ENCODE measurements at regions not wholly inside any gene's neighbourhood (a gene's known extent, or its start where the extent isn't known, plus 50 kb on each side); places are given as distances from the start of the nearest gene placed in this dataset.

GRCh38 chr2:17177088-17177487 lies 341.2 kb downstream of the RAD51AP2 start:
- no peak overlapping the region for H3K4me2 ChIP-seq
- no peaks in the 10 kb centered on the region for H3K36me3 ChIP-seq (replicated peaks; ENCODE audit: insufficient read depth, low read depth)
- no peaks in the 10 kb centered on the region for H4K20me1 ChIP-seq (ENCODE audit: insufficient read depth, poor library complexity, severe bottlenecking)
- H2AFZ ChIP-seq, result no peak overlapping the region
- no peaks in the 10 kb centered on the region for H3K9me2 ChIP-seq (replicated peaks; ENCODE audit: insufficient read depth)
- no peak overlapping the region for H3K27ac ChIP-seq
- H3K4me3 ChIP-seq, result no peak overlapping the region
- H3K79me2 ChIP-seq, result no peaks in the 10 kb centered on the region
- DNase-seq (ENCODE audit: low spot score), result no peak
- TF ChIP-seq EZH2 (IDR thresholded peaks at IDR 0.05; ENCODE audit: borderline replicate concordance), result no peak
- TF ChIP-seq EZH2phosphoT487 (IDR thresholded peaks at IDR 0.05; ENCODE audit: low read depth, severe bottlenecking, unreplicated experiment), result no peak
- H3K27me3 ChIP-seq, result no peaks in the 10 kb centered on the region
- no peaks in the 10 kb centered on the region for H3K9me3 ChIP-seq (ENCODE audit: low read depth)
- WGBS (ENCODE audit: low lambda C conversion rate, missing lambda C conversion rate), result 62% methylated on average over 1 of the region's 1 CpG
- no peaks in the 10 kb centered on the region for H3K4me1 ChIP-seq (ENCODE audit: insufficient read depth)

GRCh38 chr2:17171446-17172049 lies 346.7 kb downstream of the RAD51AP2 start:
- WGBS (ENCODE audit: low lambda C conversion rate, missing lambda C conversion rate), result 49% methylated on average over 7 of the region's 7 CpGs
- no peaks in the 10 kb centered on the region for H3K27me3 ChIP-seq
- H3K79me2 ChIP-seq, result no peaks in the 10 kb centered on the region
- H3K27ac ChIP-seq, result no peak overlapping the region
- no peaks in the 10 kb centered on the region for H3K36me3 ChIP-seq (replicated peaks; ENCODE audit: insufficient read depth, low read depth)
- H3K9me3 ChIP-seq (ENCODE audit: low read depth), result no peaks in the 10 kb centered on the region
- no peak overlapping the region for H3K4me3 ChIP-seq
- H2AFZ ChIP-seq, result no peak overlapping the region
- TF ChIP-seq EZH2 (IDR thresholded peaks at IDR 0.05; ENCODE audit: borderline replicate concordance) (no peak), CTCF (IDR thresholded peaks at IDR 0.05; ENCODE audit: poor library complexity) (peak; percentile 55)
- H3K4me2 ChIP-seq, result no peak overlapping the region
- H3K4me1 ChIP-seq (ENCODE audit: insufficient read depth), result no peaks in the 10 kb centered on the region
- no peaks in the 10 kb centered on the region for H4K20me1 ChIP-seq (ENCODE audit: insufficient read depth, poor library complexity, severe bottlenecking)
- DNase-seq (ENCODE audit: low spot score), result peak; percentile 72
- no peaks in the 10 kb centered on the region for H3K9me2 ChIP-seq (replicated peaks; ENCODE audit: insufficient read depth)

GRCh38 chr2:17166506-17166905 lies 351.7 kb downstream of the RAD51AP2 start:
- DNase-seq (ENCODE audit: low spot score), result peak; percentile 6
- H4K20me1 ChIP-seq (ENCODE audit: insufficient read depth, poor library complexity, severe bottlenecking), result no peaks in the 10 kb centered on the region
- no peaks in the 10 kb centered on the region for H3K27me3 ChIP-seq
- H3K4me2 ChIP-seq, result no peak overlapping the region
- no peak for TF ChIP-seq EZH2 (IDR thresholded peaks at IDR 0.05; ENCODE audit: borderline replicate concordance)
- TF ChIP-seq CTCF (IDR thresholded peaks at IDR 0.05; ENCODE audit: poor library complexity), result no peak
- no peak for TF ChIP-seq EZH2phosphoT487 (IDR thresholded peaks at IDR 0.05; ENCODE audit: low read depth, severe bottlenecking, unreplicated experiment)
- no peaks in the 10 kb centered on the region for H3K79me2 ChIP-seq
- H2AFZ ChIP-seq, result no peak overlapping the region
- H3K9me3 ChIP-seq (ENCODE audit: low read depth), result no peaks in the 10 kb centered on the region
- no peak overlapping the region for H3K4me3 ChIP-seq
- H3K4me1 ChIP-seq (ENCODE audit: insufficient read depth), result no peaks in the 10 kb centered on the region
- H3K36me3 ChIP-seq (replicated peaks; ENCODE audit: insufficient read depth, low read depth), result no peaks in the 10 kb centered on the region
- H3K9me2 ChIP-seq (replicated peaks; ENCODE audit: insufficient read depth), result no peaks in the 10 kb centered on the region
- 80% methylated on average over 4 of the region's 4 CpGs for WGBS (ENCODE audit: low lambda C conversion rate, missing lambda C conversion rate)
- H3K27ac ChIP-seq, result no peak overlapping the region

GRCh38 chr2:17164550-17164949 lies 353.7 kb downstream of the RAD51AP2 start:
- Histone ChIP-seq H2AFZ (no peak overlapping the region), H3K27me3 (no peaks in the 10 kb centered on the region), H3K79me2 (no peaks in the 10 kb centered on the region), H3K27ac (no peak overlapping the region), H3K4me3 (no peak overlapping the region), H3K36me3 (replicated peaks; ENCODE audit: insufficient read depth, low read depth) (no peaks in the 10 kb centered on the region), H3K9me3 (ENCODE audit: low read depth) (no peaks in the 10 kb centered on the region), H3K4me1 (ENCODE audit: insufficient read depth) (no peaks in the 10 kb centered on the region), H3K9me2 (replicated peaks; ENCODE audit: insufficient read depth) (no peaks in the 10 kb centered on the region), H3K4me2 (no peak overlapping the region), H4K20me1 (ENCODE audit: insufficient read depth, poor library complexity, severe bottlenecking) (no peaks in the 10 kb centered on the region)
- no peak for TF ChIP-seq EZH2phosphoT487 (IDR thresholded peaks at IDR 0.05; ENCODE audit: low read depth, severe bottlenecking, unreplicated experiment)
- no peak for TF ChIP-seq EZH2 (IDR thresholded peaks at IDR 0.05; ENCODE audit: borderline replicate concordance)
- TF ChIP-seq CTCF (IDR thresholded peaks at IDR 0.05; ENCODE audit: poor library complexity), result no peak
- WGBS (ENCODE audit: low lambda C conversion rate, missing lambda C conversion rate), result 94% methylated on average over 1 of the region's 1 CpG
- DNase-seq (ENCODE audit: low spot score), result no peak

Measured in hepatocyte (in vitro differentiated cells).